ENCODE measurements at regions not wholly inside any gene's neighbourhood (a gene's known extent, or its start where the extent isn't known, plus 50 kb on each side); places are given as distances from the start of the nearest gene placed in this dataset.

GRCh38 chr17:79406316-79406715, 204.5 kb downstream of the RBFOX3 start:
- Histone ChIP-seq H3K9me1 (ENCODE audit: control insufficient read depth, extremely low read depth, insufficient read depth, low read length) (no peaks in the 10 kb centered on the region), H3K36me3 (ENCODE audit: control insufficient read depth in 2 of 2, extremely low read depth in 1 of 2, insufficient read depth in 2 of 2, low read length in 2 of 2) (no peaks in the 10 kb centered on the region), H3K9ac (ENCODE audit: control insufficient read depth, extremely low read depth, insufficient read depth, low read length) (no peak overlapping the region), H2AFZ (ENCODE audit: control insufficient read depth, low read length) (no peak overlapping the region), H3K4me1 (ENCODE audit: control insufficient read depth, extremely low read depth, insufficient read depth, low read length) (no peaks in the 10 kb centered on the region), H3K4me3 (ENCODE audit: control insufficient read depth in 2 of 3, extremely low read depth in 1 of 3, insufficient read depth in 2 of 3, low read depth in 1 of 3, low read length in 3 of 3) (no peak overlapping the region), H4K20me1 (ENCODE audit: control insufficient read depth, extremely low read depth, insufficient read depth, low read length) (peaks cover 1% of the 10 kb centered on the region), H3K4me2 (ENCODE audit: control insufficient read depth, extremely low read depth, insufficient read depth, low read depth, low read length) (no peak overlapping the region), H3K27me3 (ENCODE audit: control insufficient read depth, extremely low read depth, insufficient read depth, low read length) (peaks cover 30% of the 10 kb centered on the region), H3K9me3 (ENCODE audit: control insufficient read depth, low read depth, low read length) (no peaks in the 10 kb centered on the region), H3K79me2 (ENCODE audit: control insufficient read depth, insufficient read depth, low read length) (no peaks in the 10 kb centered on the region), H3K27ac (ENCODE audit: control insufficient read depth, insufficient read depth, low read length) (no peak overlapping the region)
- DNase-seq (ENCODE audit: low read depth, low spot score) (no peak), FAIRE-seq (no peak)
- dilution Hi-C loops (cut with MboI; ENCODE audit: extremely low pct_ligation_motif_present, low sequenced_read_pairs), result no loop called here
- TF ChIP-seq EZH2 (IDR thresholded peaks at IDR 0.05; ENCODE audit: low read length), result no peak
- no peak for TF ChIP-seq CTCF (optimal IDR thresholded peaks at IDR 0.05 in 1 of 3, IDR thresholded peaks at IDR 0.05 in 1 of 3, conservative IDR thresholded peaks at IDR 0.05 in 1 of 3; ENCODE audit: extremely low read depth in 1 of 3, insufficient read depth in 2 of 3, low read length in 3 of 3)

- DNase-seq (ENCODE audit: low read depth, low spot score) (no peak), FAIRE-seq (no peak)
- no peaks in the 10 kb centered on the region for H3K79me2 ChIP-seq (ENCODE audit: control insufficient read depth, insufficient read depth, low read length)
- H3K4me3 ChIP-seq (ENCODE audit: control insufficient read depth in 2 of 3, extremely low read depth in 1 of 3, insufficient read depth in 2 of 3, low read depth in 1 of 3, low read length in 3 of 3), result no peak overlapping the region
- H3K9ac ChIP-seq (ENCODE audit: control insufficient read depth, extremely low read depth, insufficient read depth, low read length), result no peak overlapping the region
- H4K20me1 ChIP-seq (ENCODE audit: control insufficient read depth, extremely low read depth, insufficient read depth, low read length), result peaks cover 3% of the 10 kb centered on the region
- no peak overlapping the region for H3K4me2 ChIP-seq (ENCODE audit: control insufficient read depth, extremely low read depth, insufficient read depth, low read depth, low read length)
- peaks cover 33% of the 10 kb centered on the region for H3K27me3 ChIP-seq (ENCODE audit: control insufficient read depth, extremely low read depth, insufficient read depth, low read length)
- TF ChIP-seq CTCF (optimal IDR thresholded peaks at IDR 0.05 in 1 of 3, IDR thresholded peaks at IDR 0.05 in 1 of 3, conservative IDR thresholded peaks at IDR 0.05 in 1 of 3; ENCODE audit: extremely low read depth in 1 of 3, insufficient read depth in 2 of 3, low read length in 3 of 3) (no peak), EZH2 (IDR thresholded peaks at IDR 0.05; ENCODE audit: low read length) (no peak)
- H2AFZ ChIP-seq (ENCODE audit: control insufficient read depth, low read length), result no peak overlapping the region
- H3K27ac ChIP-seq (ENCODE audit: control insufficient read depth, insufficient read depth, low read length), result no peak overlapping the region
- no peaks in the 10 kb centered on the region for H3K9me3 ChIP-seq (ENCODE audit: control insufficient read depth, low read depth, low read length)
- H3K9me1 ChIP-seq (ENCODE audit: control insufficient read depth, extremely low read depth, insufficient read depth, low read length), result no peaks in the 10 kb centered on the region
- H3K4me1 ChIP-seq (ENCODE audit: control insufficient read depth, extremely low read depth, insufficient read depth, low read length), result peaks cover 2% of the 10 kb centered on the region
- no peaks in the 10 kb centered on the region for H3K36me3 ChIP-seq (ENCODE audit: control insufficient read depth in 2 of 2, extremely low read depth in 1 of 2, insufficient read depth in 2 of 2, low read length in 2 of 2)
- dilution Hi-C loops (cut with MboI; ENCODE audit: extremely low pct_ligation_motif_present, low sequenced_read_pairs), result no loop called here
These were observed 205.0 kb downstream of the RBFOX3 start for GRCh38 chr17:79405823-79406222.

All from keratinocyte (primary cell).